GM19397 (cell line): ENCODE measurements at regions not wholly inside any gene's neighbourhood (a gene's known extent, or its start where the extent isn't known, plus 50 kb on each side); places are given as distances from the start of the nearest gene placed in this dataset.
"Not testable (repeated sequence)": the region's sequence is repeated elsewhere in the genome, so short reads cannot be mapped to it uniquely, and the experiment has no call there.

Experiments
- ATAC-seq: cut with Tn5 transposase; IDR thresholded peaks from one replicate; pipeline ENCODE4 v1.9.1; 2021; ENCODE audit warnings: mild to moderate bottlenecking, moderate library complexity; ENCODE audit not compliant: unreplicated experiment

DNA sequence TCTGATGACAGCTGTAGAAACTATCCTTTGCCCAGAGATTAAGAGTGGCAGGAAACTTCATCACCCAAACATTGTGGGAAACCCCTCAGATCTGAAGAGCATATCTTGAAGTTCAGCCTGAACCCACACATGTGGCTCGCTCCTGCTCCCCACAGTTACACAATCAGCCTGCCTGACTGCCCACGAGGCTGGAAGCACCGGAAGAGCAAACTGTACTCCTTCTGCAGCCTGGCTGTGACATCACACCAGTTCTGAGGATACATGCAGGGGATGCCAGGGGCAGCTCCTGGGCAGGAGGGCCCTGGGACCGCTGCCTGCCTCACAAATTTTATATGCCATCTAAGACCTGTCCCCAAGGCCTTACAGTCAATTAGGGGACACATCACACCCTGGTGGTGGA lies 444.4 kb downstream of the BUD13 start:
- no peak for ATAC-seq

- ATAC-seq = no peak
Measured at GRCh38 chr11:116326146-116326545, 446.6 kb downstream of the BUD13 start.

DNA sequence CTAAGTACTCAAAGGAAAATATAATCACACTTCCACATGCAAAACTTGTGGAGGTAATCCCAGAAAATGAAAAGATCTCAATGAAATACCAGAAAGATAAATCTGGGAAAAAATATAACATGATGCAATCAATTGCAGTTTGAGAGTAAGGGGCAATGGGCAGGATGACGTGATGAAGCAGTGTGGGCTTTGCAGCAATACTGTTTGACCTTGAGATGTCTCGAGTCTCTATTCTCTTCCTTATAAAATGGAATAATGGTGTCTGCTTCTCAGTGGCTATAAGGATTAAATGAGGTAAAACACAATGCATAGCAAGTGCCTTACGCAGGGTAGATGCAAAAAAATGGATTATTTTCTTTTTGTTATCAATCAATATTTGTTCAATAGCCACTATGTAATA lies 447.5 kb downstream of the BUD13 start:
- ATAC-seq = no peak

- ATAC-seq = not testable (repeated sequence)
Measured at GRCh38 chr11:116324077-116324476, 448.7 kb downstream of the BUD13 start.

- ATAC-seq = no peak
Measured at GRCh38 chr11:116317212-116317611, 455.6 kb downstream of the BUD13 start.

GRCh38 chr11:116314006-116314405 lies 458.8 kb downstream of the BUD13 start:
- ATAC-seq = no peak

DNA sequence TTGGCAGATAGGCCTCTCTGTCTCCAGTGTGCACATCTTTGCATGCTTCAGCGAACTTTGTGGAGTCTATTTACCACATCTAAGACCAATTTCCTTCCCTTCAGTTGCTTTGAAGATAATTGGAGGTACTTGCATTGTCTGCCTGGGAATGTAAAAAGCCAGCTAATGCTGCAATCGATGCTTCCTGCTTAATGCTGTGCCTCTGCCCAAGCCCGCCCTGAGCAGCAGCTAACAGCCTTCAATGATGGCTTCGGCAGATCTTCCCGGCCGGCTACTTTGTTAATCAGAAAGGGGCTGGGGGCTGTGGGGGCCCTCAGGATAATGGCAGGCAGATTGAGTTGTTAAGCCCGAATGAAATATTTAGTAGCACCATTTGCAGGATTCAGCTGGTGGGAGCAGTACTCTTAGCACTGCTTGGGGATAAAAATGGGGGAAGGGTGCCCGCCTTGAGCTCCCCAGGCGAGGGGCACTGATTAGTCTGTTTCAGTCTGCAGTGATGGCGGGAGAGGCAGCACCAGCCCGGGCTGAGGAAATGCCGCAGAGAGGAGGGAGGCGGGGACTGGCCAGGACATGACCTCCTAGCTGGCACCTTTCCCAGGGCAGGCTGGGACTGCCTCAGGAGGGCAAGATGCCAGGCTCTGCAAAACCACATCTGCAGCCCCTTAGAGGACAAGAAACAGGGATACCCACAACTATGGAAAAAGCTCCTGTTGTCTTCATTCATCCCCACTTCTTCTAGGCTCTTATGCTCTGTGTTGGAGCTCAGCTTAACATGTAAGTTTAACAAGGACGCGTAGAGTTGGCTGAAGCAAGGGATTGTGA lies 460.0 kb downstream of the BUD13 start:
- ATAC-seq = no peak

GRCh38 chr11:116311206-116311605 lies 461.6 kb downstream of the BUD13 start:
- ATAC-seq = no peak

GRCh38 chr11:116310698-116311097 lies 462.1 kb downstream of the BUD13 start:
- ATAC-seq = no peak

- ATAC-seq = no peak
Measured at GRCh38 chr11:116310226-116310625, 462.6 kb downstream of the BUD13 start.

DNA sequence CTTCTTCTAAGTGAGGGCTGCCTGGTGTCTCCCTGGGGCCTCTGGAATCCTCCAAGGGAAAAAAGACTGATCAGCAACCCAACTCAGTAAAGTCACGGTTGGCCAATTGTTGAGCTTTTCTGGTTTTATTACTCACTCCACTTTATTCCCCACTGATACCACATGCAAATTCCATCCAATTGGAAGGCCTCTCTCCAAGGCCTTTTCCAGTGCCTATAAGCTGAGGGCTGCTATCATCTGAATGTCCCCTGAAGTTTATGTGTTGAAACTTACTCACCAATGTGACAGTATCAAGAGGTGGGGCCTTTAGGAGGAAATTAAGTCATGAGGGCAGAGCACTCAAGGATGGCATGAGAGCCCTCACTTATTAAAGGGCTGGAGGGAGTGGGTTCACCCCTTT lies 463.3 kb downstream of the BUD13 start:
- no peak for ATAC-seq

- ATAC-seq = no peak
Measured at GRCh38 chr11:116302756-116303155, 470.0 kb downstream of the BUD13 start.

GRCh38 chr11:116301141-116301540 lies 471.6 kb downstream of the BUD13 start:
- no peak for ATAC-seq

DNA sequence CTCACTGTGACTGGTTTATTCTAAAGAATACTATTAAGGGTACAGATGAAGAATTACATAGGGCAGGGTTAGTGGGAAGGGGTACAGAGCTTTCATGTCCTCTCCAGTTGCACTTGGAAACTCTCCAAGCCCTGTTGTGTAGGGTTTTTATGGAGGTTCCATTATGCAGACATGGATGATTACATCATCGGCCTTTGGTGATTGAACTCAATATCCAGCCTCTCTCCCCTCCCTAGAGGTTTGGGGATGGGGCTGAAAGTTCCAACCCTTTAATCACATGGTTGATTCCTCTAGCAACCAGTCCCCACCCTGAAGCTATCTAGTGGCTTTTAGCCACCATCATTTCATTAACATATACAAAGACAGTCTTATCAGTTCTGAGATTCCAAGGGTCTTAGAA lies 472.6 kb downstream of the BUD13 start:
- no peak for ATAC-seq

DNA sequence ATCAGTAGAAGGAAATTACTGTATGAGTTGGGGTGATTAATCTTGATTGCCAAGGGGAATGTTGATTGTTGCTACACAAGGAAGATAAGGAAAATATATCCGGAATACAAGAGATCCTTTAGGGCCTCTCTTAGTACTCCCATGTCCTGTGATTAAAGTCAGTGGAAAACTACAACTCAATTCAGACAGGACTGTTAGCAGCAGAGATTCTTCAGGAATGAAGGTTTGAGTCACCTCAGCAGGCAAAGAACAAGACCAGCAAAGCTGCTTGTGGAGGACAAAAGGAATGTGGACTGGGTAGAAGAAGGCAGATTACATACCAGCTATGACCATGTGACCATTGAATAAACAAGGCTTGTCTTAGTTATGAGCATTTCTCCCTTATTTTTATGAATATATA lies 478.2 kb downstream of the BUD13 start:
- no peak for ATAC-seq

- ATAC-seq = no peak
Measured at GRCh38 chr11:116287866-116288265, 484.9 kb downstream of the BUD13 start.

DNA sequence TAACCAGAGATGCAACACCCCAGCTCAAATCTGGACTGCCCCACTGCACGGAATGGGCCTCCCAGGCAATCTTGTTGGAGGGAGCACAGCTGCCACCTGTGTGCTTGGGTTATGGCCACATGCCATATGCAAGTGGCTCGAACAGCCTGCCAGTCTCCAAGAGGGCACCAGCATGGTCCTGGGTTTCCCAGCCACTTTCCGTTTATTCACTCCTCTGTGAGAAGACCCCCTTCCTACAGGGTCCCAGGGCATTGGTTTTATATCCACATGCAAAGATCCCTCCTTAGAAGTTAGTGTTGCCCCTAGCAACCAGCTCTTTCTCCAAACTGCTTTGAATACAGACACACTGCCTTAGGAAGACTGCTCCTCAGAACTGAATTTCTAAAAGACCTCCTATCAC lies 487.8 kb downstream of the BUD13 start:
- ATAC-seq = no peak

DNA sequence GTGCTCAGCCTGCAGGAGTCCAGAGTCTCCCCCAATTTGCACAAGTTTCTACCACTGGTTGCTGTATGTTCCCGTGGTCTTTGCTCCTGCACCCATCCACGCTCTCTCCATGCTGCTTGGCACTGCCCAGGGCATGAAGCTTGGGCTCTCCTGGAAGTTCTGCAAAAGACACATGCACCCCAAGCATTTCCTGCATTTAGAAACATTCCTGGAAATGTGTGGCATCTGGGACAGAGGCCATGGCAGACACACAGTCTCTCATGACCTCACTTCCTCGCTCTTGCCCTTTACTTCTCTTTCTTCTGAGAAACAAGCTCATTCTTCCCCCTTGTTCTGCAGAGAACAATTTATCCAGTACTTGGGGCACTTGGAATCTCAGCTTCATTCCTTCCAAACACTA lies 489.5 kb downstream of the BUD13 start:
- no peak for ATAC-seq

DNA sequence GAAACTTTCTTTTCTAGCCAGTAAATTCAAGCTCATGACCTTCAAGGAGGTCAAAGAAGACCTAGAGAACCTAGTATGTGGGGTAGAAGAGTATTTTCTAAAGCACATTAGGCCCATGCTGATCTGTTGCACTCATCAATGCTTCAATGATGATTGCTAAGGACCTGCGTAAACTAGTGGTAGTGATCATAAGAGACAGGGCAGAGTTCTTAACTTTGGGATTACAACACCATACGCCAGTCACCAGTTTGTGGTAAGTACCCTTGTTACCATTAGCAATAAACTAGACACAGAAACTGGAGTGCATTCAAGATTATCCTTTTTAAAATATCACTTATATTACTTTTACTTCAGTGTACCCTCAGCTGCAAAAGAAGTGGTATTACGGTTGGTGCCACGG lies 490.3 kb downstream of the BUD13 start:
- no peak for ATAC-seq

DNA sequence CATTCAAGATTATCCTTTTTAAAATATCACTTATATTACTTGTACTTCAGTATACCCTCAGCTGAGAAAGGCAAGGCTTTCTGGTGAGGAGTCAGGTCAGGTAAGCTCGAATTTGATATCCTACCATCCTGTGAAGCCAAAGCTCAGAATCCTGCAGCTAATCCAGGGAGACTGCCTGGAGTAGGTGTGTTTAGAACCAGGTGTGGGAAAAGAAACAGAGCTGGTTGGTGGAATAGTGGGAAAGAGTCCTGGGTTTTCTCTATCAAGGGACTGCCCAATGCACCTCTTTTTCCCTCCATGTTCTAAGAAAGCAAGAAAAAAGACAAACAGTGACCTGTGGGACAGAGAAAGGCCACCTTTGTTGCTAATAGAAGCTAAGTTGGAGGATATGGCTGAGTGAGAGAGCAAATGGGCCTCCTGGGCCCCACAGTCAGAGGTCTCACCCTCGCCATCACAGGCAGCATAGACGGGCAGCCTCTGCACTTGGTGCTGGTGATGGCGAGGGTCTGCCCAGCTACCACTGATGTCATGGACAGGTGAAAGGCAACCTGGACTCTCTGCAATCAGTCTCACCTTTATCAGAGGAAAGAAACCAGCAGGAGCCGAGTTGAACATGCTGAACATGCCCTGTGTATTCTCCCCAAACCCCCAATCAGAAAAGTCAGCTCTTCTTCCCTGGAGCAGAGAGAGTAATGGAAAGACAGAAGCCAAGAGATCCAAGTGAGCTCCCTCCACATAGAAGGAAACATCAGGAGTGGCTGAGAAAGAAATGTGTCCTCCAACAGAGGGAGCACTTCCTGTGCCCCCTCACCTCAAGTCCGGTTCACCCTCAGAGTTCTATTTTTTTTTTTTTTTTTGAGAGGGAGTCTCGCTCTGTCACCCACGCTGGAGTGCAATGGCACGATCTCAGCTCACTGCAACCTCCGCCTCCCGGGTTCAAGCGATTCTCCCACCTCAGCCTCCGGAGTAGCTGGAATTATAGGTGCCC lies 491.3 kb downstream of the BUD13 start:
- no peak for ATAC-seq

- no peak for ATAC-seq
Measured at GRCh38 chr11:116279511-116279910, 493.3 kb downstream of the BUD13 start.

DNA sequence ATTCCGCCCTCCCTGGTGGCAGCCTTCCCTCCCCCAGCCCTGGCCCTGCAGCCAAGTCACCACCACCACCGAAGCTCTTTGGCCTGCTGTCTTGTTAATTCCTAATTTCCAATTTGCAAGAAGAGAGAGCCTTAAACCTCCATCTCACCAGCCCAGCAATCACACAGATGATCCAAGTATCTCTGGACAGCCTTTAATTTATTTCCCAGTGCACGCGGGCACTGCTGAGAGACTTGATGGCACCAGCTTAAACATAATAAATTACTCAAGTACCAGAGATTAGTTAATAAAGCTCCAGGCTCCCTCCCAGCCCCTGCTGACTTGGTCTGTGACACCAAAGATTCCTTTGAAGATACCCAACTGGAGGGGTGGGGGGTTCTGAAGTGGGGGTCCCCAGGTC lies 494.7 kb downstream of the BUD13 start:
- no peak for ATAC-seq
